Endothelial cell of umbilical vein (primary cell): ENCODE measurements at regions not wholly inside any gene's neighbourhood (a gene's known extent, or its start where the extent isn't known, plus 50 kb on each side); places are given as distances from the start of the nearest gene placed in this dataset.

Experiments
- BruUV-seq: library from RNA; stranded (reverse); fragments of 400-500 nt; replicated peaks from 2 replicates; lab custom pipeline; 2021; lab: Mats Ljungman, UMichigan
- CTCF ChIA-PET: fragments of 300-600, 350-600 bp; sonication (Branson Sonifier 250); formaldehyde crosslinking; loops from one replicate; lab custom pipeline; 2021; ENCODE audit warnings: antibody characterized with exemption, inconsistent platforms; lab: Charles Lee
- POLR2A ChIA-PET: fragments of 300-600, 350-600 bp; sonication (Branson Sonifier 250); formaldehyde crosslinking; loops from one replicate; lab custom pipeline; 2021; ENCODE audit warnings: antibody characterized with exemption, inconsistent platforms; lab: Charles Lee
- DNase-seq: peaks from one replicate; pipeline ENCODE4 v3.0.0-alpha.2; 2011; ENCODE audit warnings: low read depth, low spot score
- FAIRE-seq: peaks from 2 replicates; lab custom pipeline; 2011; peaks lifted over from hg19 to GRCh38; lab: Jason Lieb, UNC
- H2AFZ ChIP-seq: 2 replicates; pipeline ENCODE4 v1.6.0; 2012; ENCODE audit warnings: low read depth, low read length, control low read depth, inconsistent platforms
- H3K27ac ChIP-seq: 2 replicates; pipeline ENCODE4 v1.5.1; 2011; ENCODE audit warnings: low read depth, mild to moderate bottlenecking, control low read depth, low read length, moderate library complexity; ENCODE audit not compliant: insufficient read depth
- H3K27me3 ChIP-seq, 2 experiments: 2 replicates each; pipeline versions ENCODE4 v1.6.0 to v1.6.1; 2011; ENCODE audit warnings: low read length in 2 of 2, mixed read lengths in 1 of 2; ENCODE audit not compliant: control insufficient read depth in 2 of 2, insufficient read depth in 2 of 2
- H3K36me3 ChIP-seq, 2 experiments: 2 replicates in 1 of 2; 3 replicates in 1 of 2; pipeline ENCODE4 v1.5.1; 2011; ENCODE audit warnings: low read length in 2 of 2, mild to moderate bottlenecking in 1 of 2, moderate library complexity in 1 of 2; ENCODE audit not compliant: control insufficient read depth in 2 of 2, insufficient read depth in 2 of 2; ENCODE audit errors: extremely low read depth in 1 of 2
- H3K4me1 ChIP-seq: 3 replicates; pipeline ENCODE4 v1.5.1; 2011; ENCODE audit warnings: mild to moderate bottlenecking, low read length; ENCODE audit not compliant: control insufficient read depth, insufficient read depth; ENCODE audit errors: extremely low read depth
- H3K4me2 ChIP-seq: 2 replicates; pipeline ENCODE4 v1.6.1; 2011; ENCODE audit warnings: low read length, control low read depth, mixed read lengths; ENCODE audit not compliant: insufficient read depth
- H3K4me3 ChIP-seq, 3 experiments: fragments of 200-600 bp in 1 of 3; sonication (generic), shearing (Covaris generic) in 1 of 3; replicated peaks in 1 of 3; 2 replicates each; pipeline ENCODE4 v1.5.1; 2011 to 2016; ENCODE audit warnings: control low read depth in 3 of 3, low read length in 3 of 3, mild to moderate bottlenecking in 2 of 3, inconsistent platforms in 1 of 3, low read depth in 1 of 3, moderate library complexity in 1 of 3; ENCODE audit not compliant: insufficient read depth in 1 of 3
- H3K79me2 ChIP-seq: 2 replicates; pipeline ENCODE4 v1.6.0; 2012; ENCODE audit warnings: low read length, inconsistent platforms; ENCODE audit not compliant: control insufficient read depth, insufficient read depth
- H3K9ac ChIP-seq: replicated peaks from 2 replicates; pipeline ENCODE3; 2011; ENCODE audit warnings: low read length, control low read depth; ENCODE audit not compliant: insufficient read depth; ENCODE audit errors: extremely low read depth
- H3K9me1 ChIP-seq: replicated peaks from 3 replicates; pipeline ENCODE4 v1.6.0; 2011; ENCODE audit warnings: mild to moderate bottlenecking, low read length; ENCODE audit not compliant: control insufficient read depth, insufficient read depth; ENCODE audit errors: extremely low read depth
- H3K9me3 ChIP-seq: replicated peaks from 2 replicates; pipeline ENCODE4 v1.5.1; 2012; ENCODE audit warnings: low read length, inconsistent platforms; ENCODE audit not compliant: control insufficient read depth, insufficient read depth
- H4K20me1 ChIP-seq: replicated peaks from 2 replicates; pipeline ENCODE3; 2011; ENCODE audit warnings: mild to moderate bottlenecking, low read length; ENCODE audit not compliant: control insufficient read depth, insufficient read depth; ENCODE audit errors: extremely low read depth
- EZH2 ChIP-seq: IDR thresholded peaks from 2 replicates; pipeline ENCODE4 v1.6.1; 2012; ENCODE audit warnings: borderline replicate concordance, low read depth, mild to moderate bottlenecking, moderate library complexity, low read length, inconsistent platforms; ENCODE audit not compliant: severe bottlenecking
- FOS ChIP-seq: IDR thresholded peaks from 2 replicates; pipeline ENCODE4 v1.6.1; 2011; ENCODE audit warnings: mild to moderate bottlenecking, low read length, moderate library complexity, borderline replicate concordance; ENCODE audit not compliant: insufficient read depth
- GATA2 ChIP-seq: IDR thresholded peaks from 2 replicates; pipeline ENCODE4 v1.7.0; 2011; ENCODE audit warnings: low read depth, mild to moderate bottlenecking, moderate library complexity, mixed read lengths, low read length; ENCODE audit not compliant: insufficient read length, insufficient read depth
- JUN ChIP-seq: IDR thresholded peaks from 2 replicates; pipeline ENCODE4 v1.6.1; 2011; ENCODE audit warnings: borderline replicate concordance, low read depth; ENCODE audit not compliant: insufficient read length, insufficient read depth
- MYC ChIP-seq: IDR thresholded peaks from one replicate; pipeline ENCODE4 v1.6.1; 2011; ENCODE audit warnings: mild to moderate bottlenecking, low read depth, low read length
- POLR2A ChIP-seq: IDR thresholded peaks from 2 replicates; pipeline ENCODE4 v1.6.1; 2012; ENCODE audit warnings: low read depth, mild to moderate bottlenecking, control low read depth, low read length
- POLR2AphosphoS5 ChIP-seq: IDR thresholded peaks from 2 replicates; pipeline ENCODE4 v1.6.1; 2012; ENCODE audit warnings: low read depth, mild to moderate bottlenecking, control low read depth, low read length, moderate library complexity; ENCODE audit not compliant: insufficient read depth
- dilution Hi-C: fragments of 300-500 bp; cut with MboI; formaldehyde crosslinking; loops from one replicate; pipeline ENCODE4 v1.15.0; 2019; ENCODE audit warnings: low sequenced_read_pairs; ENCODE audit not compliant: extremely low pct_ligation_motif_present
- intact Hi-C: fragments of 100-400 bp; cut with micrococcal nuclease; formaldehyde crosslinking; loops from one replicate; pipeline ENCODE4 v1.10.0; 2022
- TF ChIP-seq, protein P1 (sequence below), 2 donors: IDR thresholded peaks; 1 replicate in 1 of 2; 2 replicates in 1 of 2; pipeline ENCODE4 v1.5.1; 2011; ENCODE audit warnings: low read length in 2 of 2, mild to moderate bottlenecking in 2 of 2, moderate library complexity in 2 of 2, control low read depth in 1 of 2, inconsistent platforms in 1 of 2, low read depth in 1 of 2; ENCODE audit not compliant: insufficient read depth in 1 of 2; ENCODE audit errors: extremely low read depth in 1 of 2
- TF ChIP-seq, protein P2 (sequence below): IDR thresholded peaks from 2 replicates; pipeline ENCODE4 v1.6.1; 2011; ENCODE audit not compliant: insufficient read depth, insufficient read length

- BruUV-seq = no TSS peak
- Histone ChIP-seq H3K9ac (no peak overlapping the region), H3K9me1 (no peaks in the 10 kb centered on the region), H4K20me1 (no peaks in the 10 kb centered on the region), H3K4me3 (no peak overlapping the region), H3K4me1 (no peaks in the 10 kb centered on the region), H3K27ac (no peak overlapping the region), H3K36me3 (no peaks in the 10 kb centered on the region), H3K27me3 (no peaks in the 10 kb centered on the region), H2AFZ (no peak overlapping the region), H3K4me2 (no peak overlapping the region), H3K79me2 (no peaks in the 10 kb centered on the region), H3K9me3 (peaks cover 2% of the 10 kb centered on the region)
- CTCF ChIA-PET = no interaction called here
- dilution Hi-C loops = no loop called here
- FAIRE-seq = no peak
- no peak for DNase-seq
- POLR2A ChIA-PET = no interaction called here
- TF ChIP-seq EZH2 (no peak), POLR2A (no peak), MYC (no peak), FOS (no peak), POLR2AphosphoS5 (no peak), GATA2 (no peak), JUN (no peak)
- TF ChIP-seq, protein P1, sequence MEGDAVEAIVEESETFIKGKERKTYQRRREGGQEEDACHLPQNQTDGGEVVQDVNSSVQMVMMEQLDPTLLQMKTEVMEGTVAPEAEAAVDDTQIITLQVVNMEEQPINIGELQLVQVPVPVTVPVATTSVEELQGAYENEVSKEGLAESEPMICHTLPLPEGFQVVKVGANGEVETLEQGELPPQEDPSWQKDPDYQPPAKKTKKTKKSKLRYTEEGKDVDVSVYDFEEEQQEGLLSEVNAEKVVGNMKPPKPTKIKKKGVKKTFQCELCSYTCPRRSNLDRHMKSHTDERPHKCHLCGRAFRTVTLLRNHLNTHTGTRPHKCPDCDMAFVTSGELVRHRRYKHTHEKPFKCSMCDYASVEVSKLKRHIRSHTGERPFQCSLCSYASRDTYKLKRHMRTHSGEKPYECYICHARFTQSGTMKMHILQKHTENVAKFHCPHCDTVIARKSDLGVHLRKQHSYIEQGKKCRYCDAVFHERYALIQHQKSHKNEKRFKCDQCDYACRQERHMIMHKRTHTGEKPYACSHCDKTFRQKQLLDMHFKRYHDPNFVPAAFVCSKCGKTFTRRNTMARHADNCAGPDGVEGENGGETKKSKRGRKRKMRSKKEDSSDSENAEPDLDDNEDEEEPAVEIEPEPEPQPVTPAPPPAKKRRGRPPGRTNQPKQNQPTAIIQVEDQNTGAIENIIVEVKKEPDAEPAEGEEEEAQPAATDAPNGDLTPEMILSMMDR (IDR thresholded peaks at IDR 0.05; ENCODE audit: extremely low read depth in 1 of 2, insufficient read depth in 1 of 2, low read depth in 1 of 2, low read length in 2 of 2) = no peak
- TF ChIP-seq, protein P2, sequence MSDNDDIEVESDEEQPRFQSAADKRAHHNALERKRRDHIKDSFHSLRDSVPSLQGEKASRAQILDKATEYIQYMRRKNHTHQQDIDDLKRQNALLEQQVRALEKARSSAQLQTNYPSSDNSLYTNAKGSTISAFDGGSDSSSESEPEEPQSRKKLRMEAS = no peak
- intact Hi-C loops = no loop called here
These were observed 167.6 kb upstream of the CADPS start for GRCh38 chr3:63042833-63043232.
